Neural progenitor cell (in vitro differentiated cells): ENCODE measurements at regions not wholly inside any gene's neighbourhood (a gene's known extent, or its start where the extent isn't known, plus 50 kb on each side); places are given as distances from the start of the nearest gene placed in this dataset.

Experiments
- DNase-seq: peaks from one replicate; pipeline ENCODE4 v3.0.0-alpha.2; 2016; ENCODE audit warnings: low spot score
- H2AFZ ChIP-seq: fragments of 200-600 bp; sonication (generic); replicated peaks from 2 replicates; pipeline ENCODE4 v1.6.1; 2016; ENCODE audit warnings: antibody characterized with exemption
- H3F3A ChIP-seq: fragments of 200-600 bp; sonication (generic); 2 replicates; pipeline ENCODE4 v1.6.1; 2016; ENCODE audit warnings: antibody characterized with exemption, low read depth
- H3K27ac ChIP-seq: fragments of 200-600 bp; sonication (generic); 2 replicates; pipeline ENCODE4 v1.5.1; 2016; ENCODE audit warnings: mild to moderate bottlenecking
- H3K27me3 ChIP-seq: fragments of 200-600 bp; sonication (generic); 2 replicates; pipeline ENCODE4 v1.6.1; 2016; ENCODE audit warnings: mild to moderate bottlenecking, moderate library complexity
- H3K36me3 ChIP-seq: fragments of 200-600 bp; sonication (generic); 2 replicates; pipeline ENCODE4 v1.5.1; 2016
- H3K4me1 ChIP-seq: fragments of 200-600 bp; sonication (generic); 2 replicates; pipeline ENCODE4 v1.6.1; 2016; ENCODE audit warnings: mixed run types
- H3K4me2 ChIP-seq: fragments of 200-600 bp; sonication (generic); 2 replicates; pipeline ENCODE4 v1.6.1; 2016
- H3K4me3 ChIP-seq: fragments of 200-600 bp; sonication (generic); 2 replicates; pipeline ENCODE4 v1.5.1; 2016
- H3K79me2 ChIP-seq: fragments of 200-600 bp; sonication (generic); 2 replicates; pipeline ENCODE4 v1.6.1; 2016; ENCODE audit warnings: low read depth
- H3K9ac ChIP-seq: fragments of 200-600 bp; sonication (generic); 2 replicates; pipeline ENCODE4 v1.6.1; 2016
- H3K9me3 ChIP-seq: fragments of 200-600 bp; sonication (generic); 2 replicates; pipeline ENCODE4 v1.5.1; 2016; ENCODE audit warnings: low read depth
- H4K20me1 ChIP-seq: fragments of 200-600 bp; sonication (generic); 2 replicates; pipeline ENCODE4 v1.6.1; 2016; ENCODE audit warnings: low read depth
- H3K27ac Mint-ChIP-seq: 3 replicates; pipeline ENCODE4 v1.8.0; 2021; ENCODE audit warnings: mixed read lengths
- H3K27me3 Mint-ChIP-seq: 2 replicates; pipeline ENCODE4 v1.8.0; 2022; ENCODE audit warnings: low read depth, mild to moderate bottlenecking, inconsistent platforms, moderate library complexity, mixed read lengths; ENCODE audit not compliant: insufficient read depth
- H3K36me3 Mint-ChIP-seq: 3 replicates; pipeline ENCODE4 v1.8.0; 2021; ENCODE audit warnings: mixed read lengths
- H3K4me1 Mint-ChIP-seq: 3 replicates; pipeline ENCODE4 v1.8.0; 2021; ENCODE audit warnings: mixed read lengths
- H3K4me3 Mint-ChIP-seq: 3 replicates; pipeline ENCODE4 v1.8.0; 2021; ENCODE audit warnings: mild to moderate bottlenecking, moderate library complexity, mixed read lengths
- H3K9me3 Mint-ChIP-seq: 3 replicates; pipeline ENCODE4 v1.8.0; 2020; ENCODE audit warnings: mixed read lengths
- CTCF ChIP-seq: fragments of 200-600 bp; sonication (generic); IDR thresholded peaks from 2 replicates; pipeline ENCODE4 v1.5.1; 2017; ENCODE audit warnings: antibody characterized with exemption, mild to moderate bottlenecking
- EZH2 ChIP-seq: fragments of 200-600 bp; sonication (generic); IDR thresholded peaks from 2 replicates; pipeline ENCODE4 v1.6.1; 2017; ENCODE audit warnings: antibody characterized with exemption, mild to moderate bottlenecking, moderate library complexity
- EZH2phosphoT487 ChIP-seq: fragments of 200-600 bp; sonication (generic); IDR thresholded peaks from 2 replicates; pipeline ENCODE4 v1.6.1; 2017; ENCODE audit warnings: antibody characterized with exemption

DNA sequence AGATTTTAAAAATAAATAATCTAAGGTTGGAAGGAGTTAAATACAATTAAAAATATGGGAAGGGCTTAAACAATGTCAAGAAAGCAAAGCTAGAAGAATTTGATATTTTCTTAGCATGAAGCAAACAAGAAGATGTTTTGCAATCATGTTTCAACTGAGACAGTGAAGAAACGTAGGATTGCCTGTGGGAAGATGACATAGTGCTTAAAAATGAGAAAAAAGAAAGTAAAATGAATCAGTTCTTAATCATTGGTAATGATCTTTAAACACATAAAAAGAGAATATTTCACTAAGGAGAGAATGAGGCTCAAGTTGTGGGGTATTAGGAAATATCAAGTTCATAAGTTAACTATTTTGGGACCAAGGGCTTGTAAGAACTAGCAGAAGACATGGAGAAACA, 855.0 kb downstream of the METTL15 start:
- Histone ChIP-seq H3K4me1 (no peaks in the 10 kb centered on the region), H3K36me3 (no peaks in the 10 kb centered on the region), H3K79me2 (no peaks in the 10 kb centered on the region), H3K4me2 (no peak overlapping the region), H2AFZ (no peak overlapping the region), H3K4me3 (no peak overlapping the region), H4K20me1 (no peaks in the 10 kb centered on the region), H3K9ac (no peak overlapping the region), H3K9me3 (no peaks in the 10 kb centered on the region), H3F3A (no peaks in the 10 kb centered on the region), H3K27me3 (no peaks in the 10 kb centered on the region), H3K27ac (no peak overlapping the region)
- Mint-ChIP-seq H3K27me3 (no peaks in the 10 kb centered on the region), H3K9me3 (no peaks in the 10 kb centered on the region), H3K4me3 (no peak overlapping the region), H3K4me1 (no peaks in the 10 kb centered on the region), H3K36me3 (no peaks in the 10 kb centered on the region), H3K27ac (no peak overlapping the region)
- DNase-seq: no peak
- TF ChIP-seq EZH2phosphoT487 (no peak), EZH2 (no peak), CTCF (no peak)

DNA sequence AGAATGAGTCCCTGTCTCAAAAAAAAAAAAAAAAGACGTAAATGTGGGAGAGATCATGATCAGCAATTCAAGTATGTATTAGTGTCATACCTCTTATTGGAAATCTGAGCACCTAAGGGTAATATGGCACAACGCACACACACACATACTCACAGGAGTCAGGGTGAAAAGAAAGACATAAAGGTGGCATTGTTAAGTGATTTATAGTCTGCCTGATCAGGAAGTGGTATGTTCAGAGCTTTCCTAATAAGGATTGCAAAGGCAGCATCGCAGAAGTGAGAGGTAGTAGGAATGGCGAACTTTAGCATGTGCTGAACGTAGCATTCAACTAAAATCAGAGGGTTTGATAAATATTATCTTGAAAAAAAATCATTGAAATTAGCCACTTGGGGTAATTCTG, 854.3 kb downstream of the METTL15 start:
- no peak overlapping the region for H3K27ac Mint-ChIP-seq
- Histone ChIP-seq H3K9me3 (no peaks in the 10 kb centered on the region), H2AFZ (no peak overlapping the region), H3K79me2 (no peaks in the 10 kb centered on the region), H3K4me3 (no peak overlapping the region), H3K9ac (no peak overlapping the region), H3K4me2 (no peak overlapping the region), H3K4me1 (no peaks in the 10 kb centered on the region), H3F3A (no peaks in the 10 kb centered on the region), H3K27ac (no peak overlapping the region), H4K20me1 (no peaks in the 10 kb centered on the region), H3K27me3 (no peaks in the 10 kb centered on the region), H3K36me3 (no peaks in the 10 kb centered on the region)
- DNase-seq: no peak
- H3K4me1 Mint-ChIP-seq: no peaks in the 10 kb centered on the region
- H3K4me3 Mint-ChIP-seq: no peak overlapping the region
- no peaks in the 10 kb centered on the region for H3K36me3 Mint-ChIP-seq
- no peaks in the 10 kb centered on the region for H3K27me3 Mint-ChIP-seq
- TF ChIP-seq CTCF: no peak
- no peak for TF ChIP-seq EZH2phosphoT487
- no peak for TF ChIP-seq EZH2
- no peaks in the 10 kb centered on the region for H3K9me3 Mint-ChIP-seq

GRCh38 chr11:28961726-28962125, 853.5 kb downstream of the METTL15 start:
- no peak overlapping the region for H3K9ac ChIP-seq
- Mint-ChIP-seq H3K27ac (no peak overlapping the region), H3K27me3 (no peaks in the 10 kb centered on the region), H3K36me3 (no peaks in the 10 kb centered on the region), H3K9me3 (no peaks in the 10 kb centered on the region), H3K4me1 (no peaks in the 10 kb centered on the region), H3K4me3 (no peak overlapping the region)
- no peaks in the 10 kb centered on the region for H3K79me2 ChIP-seq
- DNase-seq: no peak
- H3F3A ChIP-seq: no peaks in the 10 kb centered on the region
- no peaks in the 10 kb centered on the region for H3K36me3 ChIP-seq
- no peaks in the 10 kb centered on the region for H3K27me3 ChIP-seq
- TF ChIP-seq EZH2phosphoT487: no peak
- H3K27ac ChIP-seq: no peak overlapping the region
- H3K4me3 ChIP-seq: no peak overlapping the region
- no peaks in the 10 kb centered on the region for H3K9me3 ChIP-seq
- H2AFZ ChIP-seq: no peak overlapping the region
- H4K20me1 ChIP-seq: no peaks in the 10 kb centered on the region
- H3K4me1 ChIP-seq: no peaks in the 10 kb centered on the region
- no peak overlapping the region for H3K4me2 ChIP-seq

DNA sequence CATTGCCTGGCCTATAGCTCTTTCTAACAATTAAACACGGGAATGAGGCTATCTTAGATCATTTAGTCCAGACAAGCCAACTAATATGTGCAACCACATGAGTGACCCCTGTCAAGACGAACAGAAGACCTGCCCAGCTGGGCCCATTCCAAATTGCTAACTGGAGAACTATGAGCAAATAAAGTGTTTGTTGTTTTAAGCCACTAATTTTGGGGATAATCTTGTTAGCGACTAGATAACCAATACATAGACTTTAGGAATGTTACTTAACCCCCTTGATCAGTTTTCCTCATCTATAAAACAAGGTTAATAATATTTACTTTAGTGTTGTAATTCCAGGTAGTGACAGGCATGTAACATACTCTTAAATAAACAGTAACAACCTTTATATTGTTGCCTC, 848.3 kb downstream of the METTL15 start:
- no peak overlapping the region for H3K4me3 Mint-ChIP-seq
- H3K27ac ChIP-seq: no peak overlapping the region
- H3K4me1 Mint-ChIP-seq: no peaks in the 10 kb centered on the region
- no peaks in the 10 kb centered on the region for H3K27me3 ChIP-seq
- H4K20me1 ChIP-seq: no peaks in the 10 kb centered on the region
- no peak overlapping the region for H3K4me2 ChIP-seq
- H3K79me2 ChIP-seq: no peaks in the 10 kb centered on the region
- H3K27me3 Mint-ChIP-seq: peaks cover 3% of the 10 kb centered on the region
- H3K4me1 ChIP-seq: no peaks in the 10 kb centered on the region
- no peaks in the 10 kb centered on the region for H3K9me3 ChIP-seq
- H3K9me3 Mint-ChIP-seq: no peaks in the 10 kb centered on the region
- TF ChIP-seq CTCF (no peak), EZH2 (no peak), EZH2phosphoT487 (no peak)
- H3K36me3 ChIP-seq: no peaks in the 10 kb centered on the region
- no peak overlapping the region for H3K27ac Mint-ChIP-seq
- H3K4me3 ChIP-seq: no peak overlapping the region
- DNase-seq: no peak
- no peak overlapping the region for H3K9ac ChIP-seq
- H2AFZ ChIP-seq: no peak overlapping the region
- H3F3A ChIP-seq: no peaks in the 10 kb centered on the region
- H3K36me3 Mint-ChIP-seq: no peaks in the 10 kb centered on the region
